SKM-1 treated with dmso at 0.1 percent for 144 hours (cell line): ENCODE measurements at regions not wholly inside any gene's neighbourhood (a gene's known extent, or its start where the extent isn't known, plus 50 kb on each side); places are given as distances from the start of the nearest gene placed in this dataset.
"Not testable (repeated sequence)": the region's sequence is repeated elsewhere in the genome, so short reads cannot be mapped to it uniquely, and the experiment has no call there.

Source experiments
- DNase-seq: peaks from one replicate; lab custom pipeline; 2025; ENCODE audit not compliant: unreplicated experiment; lab: John Stamatoyannopoulos, UW

DNA sequence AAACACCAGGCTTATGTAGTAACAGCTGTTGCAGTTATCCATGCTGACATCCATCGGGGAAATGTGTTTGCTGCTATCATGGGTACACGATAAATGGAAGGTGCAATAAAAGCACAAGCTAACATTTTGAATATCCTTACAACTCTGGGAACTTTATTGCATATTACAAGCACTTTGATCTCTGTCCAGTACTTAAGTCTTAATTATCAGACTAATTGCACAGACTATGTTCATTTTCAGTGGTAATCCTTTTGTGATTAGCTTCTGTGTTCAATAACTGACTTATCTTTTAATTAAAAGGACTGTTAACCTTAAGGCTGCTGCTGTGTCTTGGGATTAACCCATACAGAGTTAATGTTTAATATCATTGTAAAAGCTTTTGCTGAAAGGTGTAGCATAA, 101.4 kb upstream of the ATP5MC3 start:
- DNase-seq = no peak

DNA sequence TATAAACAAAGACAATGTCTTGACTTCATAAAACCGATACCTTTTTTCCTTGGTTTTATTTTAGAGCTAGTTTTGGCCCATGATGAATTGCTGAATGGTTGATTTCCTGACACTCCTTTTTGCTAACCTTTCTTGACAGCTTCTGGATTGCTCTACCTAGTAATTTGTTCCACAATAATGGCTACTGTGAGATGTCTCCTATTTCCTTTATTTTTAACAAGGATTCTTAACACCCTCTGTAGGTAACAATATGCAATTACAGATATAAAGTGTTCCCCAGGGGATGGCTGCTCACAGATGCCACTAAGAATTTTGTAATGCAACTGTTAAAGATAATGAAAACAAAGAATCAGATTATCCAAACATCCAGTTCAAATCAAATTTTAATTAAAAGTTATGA, 100.8 kb upstream of the ATP5MC3 start:
- DNase-seq = peak; percentile 58

DNA sequence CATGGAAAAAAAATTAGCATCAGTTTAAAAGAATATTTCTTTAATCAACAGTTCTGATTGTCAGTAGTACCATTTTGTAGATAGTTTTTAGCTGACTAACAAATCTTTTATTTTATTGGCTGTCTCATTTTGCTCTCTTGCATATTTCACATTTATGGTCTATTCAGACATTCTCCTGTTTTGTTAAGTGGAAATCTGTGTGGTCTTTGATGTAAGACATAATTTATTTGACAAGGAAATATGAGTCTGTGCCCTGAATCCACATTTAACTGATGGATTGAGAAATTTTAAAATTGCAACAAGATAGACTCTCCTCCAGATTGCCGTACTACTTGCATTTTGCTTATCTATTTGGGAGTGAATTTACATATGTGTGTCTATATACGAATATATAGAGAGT, 96.3 kb upstream of the ATP5MC3 start:
- DNase-seq = no peak

DNA sequence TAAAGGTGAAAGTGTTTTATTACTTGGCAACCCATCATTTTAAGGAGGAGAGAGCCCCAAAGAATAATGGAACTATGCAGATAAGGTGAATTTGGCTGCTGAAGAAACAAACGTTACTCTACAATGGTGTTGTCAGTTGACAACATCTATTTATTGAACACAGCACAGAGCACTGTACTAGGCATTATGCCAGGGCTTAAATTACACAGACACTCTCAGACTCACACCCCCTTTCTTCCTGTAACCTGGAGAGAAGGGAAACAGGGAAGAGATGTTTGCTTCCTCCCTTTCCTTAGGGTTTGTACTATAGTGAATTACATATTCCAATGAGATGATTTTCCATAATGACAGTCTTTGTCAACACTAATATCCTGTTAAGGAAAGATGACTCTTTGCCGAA, 94.0 kb upstream of the ATP5MC3 start:
- no peak for DNase-seq

DNA sequence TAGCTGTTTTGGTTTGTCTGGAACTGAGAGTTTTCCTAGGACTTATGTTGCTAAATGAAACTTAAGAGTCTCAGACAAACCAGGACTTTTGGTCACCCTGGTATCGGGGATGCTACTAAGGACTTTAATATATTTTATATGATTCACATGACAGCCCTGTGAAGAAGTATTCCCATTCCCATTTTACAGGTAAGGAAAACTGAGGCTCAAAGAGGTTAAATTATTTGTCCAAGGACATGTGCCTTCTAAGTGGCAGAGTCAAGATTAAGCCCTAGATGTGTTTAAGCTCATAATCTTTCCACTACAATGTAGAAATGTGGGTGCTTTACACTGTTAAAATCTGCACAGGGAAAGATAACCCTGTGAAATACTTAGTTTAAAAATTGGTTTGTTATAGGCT, 77.7 kb upstream of the ATP5MC3 start:
- DNase-seq = no peak

DNA sequence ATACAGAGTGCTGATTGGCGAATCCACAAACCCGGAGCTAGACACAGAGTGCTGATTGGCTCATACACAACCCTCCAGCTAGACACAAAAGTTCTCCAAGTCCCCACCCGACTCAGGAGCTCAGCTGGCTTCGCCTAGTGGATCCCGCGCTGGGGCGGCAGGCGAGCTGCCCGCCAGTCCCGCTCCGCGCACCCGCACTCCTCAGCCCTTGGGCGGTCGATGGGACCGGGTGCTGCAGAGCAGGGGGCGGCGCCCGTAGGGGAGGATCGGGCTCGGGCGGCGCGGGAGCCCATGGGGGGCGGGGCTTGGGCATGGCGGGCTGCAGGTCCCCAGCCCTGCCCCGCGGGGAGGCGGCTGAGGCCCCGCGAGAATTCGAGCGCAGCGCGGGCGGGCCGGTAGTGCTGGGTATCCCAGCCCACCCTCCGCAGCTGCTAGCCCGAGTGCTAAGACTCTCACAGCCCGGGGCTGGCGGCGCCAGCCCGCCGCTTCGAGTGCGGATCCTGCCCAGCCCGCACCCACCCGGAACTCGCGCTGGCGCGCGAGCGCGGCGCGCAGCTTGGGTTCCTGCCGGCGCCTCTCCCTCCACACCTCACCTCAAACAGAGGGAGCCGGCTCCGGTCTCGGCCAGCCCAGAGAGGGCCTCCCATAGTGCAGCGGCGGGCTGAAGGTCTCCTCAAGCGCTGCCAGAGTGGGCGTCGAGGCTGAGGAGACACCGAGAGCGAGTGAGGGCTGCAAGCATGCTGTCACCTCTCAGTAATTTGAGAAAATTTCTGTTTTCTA, 75.5 kb upstream of the ATP5MC3 start:
- DNase-seq = no peak

DNA sequence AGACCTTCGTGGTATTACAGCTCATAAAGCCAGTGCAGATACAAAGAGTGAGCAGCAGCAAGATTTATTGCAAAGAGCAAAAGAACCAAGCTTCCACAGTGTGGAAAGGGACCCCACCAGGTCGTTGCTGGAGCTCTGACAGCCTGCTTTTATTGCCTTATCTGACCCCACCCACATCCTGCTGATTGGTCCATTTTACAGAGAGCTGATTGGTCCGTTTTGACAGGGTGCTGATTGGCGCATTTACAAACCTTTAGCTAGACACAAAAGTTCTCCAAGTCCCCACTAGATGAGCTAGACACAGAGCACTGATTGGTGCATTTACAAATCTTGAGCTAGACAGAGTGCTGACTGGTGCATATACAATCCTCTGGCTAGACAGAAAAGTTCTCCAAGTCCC, 74.9 kb upstream of the ATP5MC3 start:
- not testable (repeated sequence) for DNase-seq

DNA sequence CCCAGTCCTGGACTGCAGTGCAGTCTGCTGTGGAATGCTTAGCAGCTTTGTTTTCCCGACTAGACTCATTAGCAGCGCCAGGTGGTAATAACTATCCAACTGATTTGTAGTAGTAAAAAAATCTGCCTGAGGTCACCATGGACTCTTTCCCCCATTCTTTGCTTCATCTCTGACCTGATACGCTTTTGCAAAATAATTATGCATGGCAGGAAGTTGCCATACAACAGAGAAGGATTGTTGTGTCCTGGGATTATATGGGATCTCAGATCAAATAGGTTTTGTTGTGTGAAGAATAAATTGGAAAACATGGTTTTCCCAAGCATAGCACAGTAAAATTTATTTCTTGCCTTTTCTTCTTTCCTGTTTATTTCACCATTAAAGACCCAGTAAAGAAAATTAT, 72.4 kb upstream of the ATP5MC3 start:
- DNase-seq = no peak

DNA sequence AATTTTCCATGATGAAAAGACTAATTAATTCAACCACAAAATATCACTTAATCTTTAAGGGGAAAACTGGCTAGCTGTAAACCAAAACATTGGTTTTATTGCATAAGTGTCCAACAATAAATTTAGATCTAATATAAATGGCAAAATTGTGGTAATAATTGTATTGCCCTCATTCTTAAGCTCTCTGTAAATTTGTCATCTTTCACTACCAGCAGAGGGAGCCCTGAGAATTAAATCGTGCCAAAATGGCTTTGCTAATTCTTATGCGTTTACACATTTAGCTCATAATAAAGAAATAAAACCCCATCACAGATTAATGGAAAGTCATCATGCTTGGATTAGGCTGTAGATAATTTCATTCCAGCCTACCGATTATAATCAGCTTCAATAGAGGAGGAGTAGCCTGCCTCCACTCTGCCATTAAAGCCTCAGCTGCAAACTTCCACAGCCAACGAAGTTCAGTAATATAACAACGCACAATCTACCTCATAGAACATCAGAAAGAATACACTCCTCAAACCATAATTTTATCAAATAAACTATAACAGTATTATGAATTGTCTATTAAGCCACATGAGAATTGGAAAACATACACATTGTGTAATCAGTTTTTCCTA, 70.0 kb upstream of the ATP5MC3 start:
- peak; percentile 22 for DNase-seq

DNA sequence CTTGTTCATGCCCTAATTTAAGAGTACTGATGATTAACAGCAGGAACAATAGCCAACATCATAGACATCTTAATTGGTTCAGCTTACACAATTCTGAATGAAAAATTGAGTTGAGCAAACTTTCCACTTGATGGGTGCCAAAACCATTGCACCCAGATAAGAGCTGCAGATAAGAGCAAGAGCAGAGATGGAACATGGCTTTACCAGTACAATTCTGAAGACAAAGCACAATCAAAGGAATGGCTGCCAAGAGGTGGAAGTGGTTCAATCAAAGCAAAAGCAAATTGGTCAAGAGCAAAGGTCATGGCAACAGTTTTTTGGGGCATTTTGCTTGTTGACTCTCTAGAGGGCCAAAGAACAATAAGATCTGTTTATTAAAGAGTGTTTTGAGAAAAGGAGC, 65.6 kb upstream of the ATP5MC3 start:
- DNase-seq = no peak

DNA sequence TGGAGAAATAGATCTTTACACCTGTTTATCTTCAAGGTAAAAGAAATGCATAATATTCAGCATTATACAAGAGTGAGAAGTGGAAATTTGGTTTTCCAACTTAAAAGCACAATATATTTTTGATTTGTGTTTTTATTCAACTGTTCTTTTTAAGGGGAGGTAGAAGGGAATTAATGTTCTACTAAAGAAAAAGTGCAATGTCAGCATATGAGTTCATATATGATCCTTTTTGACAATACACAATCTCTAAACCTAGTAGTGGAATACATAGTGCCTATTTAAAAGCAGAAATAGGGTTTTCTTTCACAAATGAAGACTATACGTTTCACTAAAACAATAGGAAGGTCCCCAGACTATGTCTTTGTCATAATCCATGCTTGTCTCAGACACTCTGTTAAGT, 63.2 kb upstream of the ATP5MC3 start:
- no peak for DNase-seq

DNA sequence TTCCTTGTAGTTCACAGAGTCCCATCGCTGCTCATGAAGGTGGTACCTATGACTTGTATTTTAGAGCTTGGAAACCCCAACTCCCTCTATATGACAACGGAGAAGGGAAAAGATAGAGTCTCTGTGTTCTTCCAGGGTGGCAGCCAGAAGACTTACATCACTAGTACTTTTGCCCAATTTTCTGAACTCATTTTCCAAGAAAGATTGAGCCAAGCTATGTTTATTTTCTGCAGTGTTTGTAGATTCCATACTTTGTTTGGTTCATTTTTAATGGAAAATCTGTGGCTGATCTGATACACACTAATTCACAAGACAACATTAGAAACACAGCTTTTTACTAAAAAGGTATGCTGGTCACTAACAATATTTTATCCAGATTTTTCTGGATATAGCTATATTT, 60.2 kb upstream of the ATP5MC3 start:
- DNase-seq = no peak

DNA sequence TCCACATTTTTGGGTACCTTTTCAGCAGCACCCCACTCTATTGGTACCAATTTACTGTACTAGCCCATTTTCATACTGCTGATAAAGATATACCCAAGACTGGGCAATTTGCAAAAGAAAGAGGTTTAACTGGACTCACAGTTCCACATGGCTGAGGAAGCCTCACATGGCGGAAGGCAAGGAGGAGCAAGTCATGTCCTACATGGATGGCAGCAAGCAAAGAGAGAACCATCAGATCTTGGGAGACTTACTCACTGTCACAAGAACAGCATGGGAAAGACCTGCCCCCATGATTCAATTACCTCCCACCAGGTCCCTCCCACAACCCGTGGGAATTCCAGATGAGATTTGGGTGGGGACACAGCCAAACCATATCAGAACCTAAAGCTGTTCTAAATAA, 58.5 kb upstream of the ATP5MC3 start:
- not testable (repeated sequence) for DNase-seq

DNA sequence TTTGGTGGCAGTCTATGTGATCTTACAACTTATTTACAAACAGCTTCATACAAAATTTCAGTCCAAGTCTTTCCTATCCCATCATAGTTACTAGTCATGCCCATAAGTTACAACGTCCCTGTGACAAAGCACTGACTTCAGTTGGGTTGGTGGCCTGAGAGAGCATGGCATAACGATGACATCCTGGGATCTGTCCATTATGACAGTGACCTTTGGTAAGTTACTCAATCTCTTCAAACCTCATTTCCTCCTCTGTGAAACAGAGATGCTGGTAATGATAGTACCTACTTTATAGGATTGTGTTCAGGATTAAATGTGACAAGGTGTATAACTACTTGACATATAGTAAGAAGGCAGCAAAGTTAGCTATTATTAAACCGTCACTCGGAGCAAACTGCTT, 55.4 kb upstream of the ATP5MC3 start:
- DNase-seq = no peak

DNA sequence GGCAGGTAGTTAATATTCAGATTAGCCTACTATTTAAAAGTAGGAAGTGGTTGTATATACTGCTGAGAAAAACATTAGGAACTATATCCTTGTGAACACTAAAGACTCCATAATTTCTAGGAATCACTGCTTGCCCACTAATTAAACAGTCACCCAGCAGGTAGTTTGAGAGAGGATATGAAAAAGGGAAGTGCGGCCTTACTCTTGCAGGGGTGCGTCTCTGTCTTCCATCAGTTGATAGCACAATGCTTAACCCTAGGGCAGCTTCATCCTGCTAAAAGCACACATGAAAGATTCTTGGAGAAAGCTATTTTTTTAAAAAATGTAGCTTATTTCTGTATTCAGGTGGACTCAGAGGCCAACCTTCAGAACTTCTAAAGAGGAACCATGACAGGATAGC, 53.1 kb upstream of the ATP5MC3 start:
- peak; percentile 39 for DNase-seq

DNA sequence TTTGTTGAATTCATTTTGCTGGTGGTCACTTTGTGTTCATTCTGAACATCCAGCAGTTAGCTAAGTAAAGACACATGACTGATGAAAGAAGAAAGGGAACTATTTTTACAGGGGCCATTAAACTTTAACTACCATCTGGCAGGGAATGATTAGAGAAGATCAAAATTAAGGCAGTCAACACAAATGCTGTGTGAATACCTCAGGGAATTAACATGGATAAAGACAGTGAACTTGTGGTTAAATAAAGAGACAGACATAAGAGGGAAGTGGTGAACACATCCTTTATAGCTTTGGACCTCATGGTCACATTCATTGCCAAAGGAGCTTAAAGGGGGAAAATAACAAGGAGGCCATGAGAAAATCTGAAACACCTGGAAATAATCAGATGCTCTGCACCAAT, 52.6 kb upstream of the ATP5MC3 start:
- DNase-seq = no peak

DNA sequence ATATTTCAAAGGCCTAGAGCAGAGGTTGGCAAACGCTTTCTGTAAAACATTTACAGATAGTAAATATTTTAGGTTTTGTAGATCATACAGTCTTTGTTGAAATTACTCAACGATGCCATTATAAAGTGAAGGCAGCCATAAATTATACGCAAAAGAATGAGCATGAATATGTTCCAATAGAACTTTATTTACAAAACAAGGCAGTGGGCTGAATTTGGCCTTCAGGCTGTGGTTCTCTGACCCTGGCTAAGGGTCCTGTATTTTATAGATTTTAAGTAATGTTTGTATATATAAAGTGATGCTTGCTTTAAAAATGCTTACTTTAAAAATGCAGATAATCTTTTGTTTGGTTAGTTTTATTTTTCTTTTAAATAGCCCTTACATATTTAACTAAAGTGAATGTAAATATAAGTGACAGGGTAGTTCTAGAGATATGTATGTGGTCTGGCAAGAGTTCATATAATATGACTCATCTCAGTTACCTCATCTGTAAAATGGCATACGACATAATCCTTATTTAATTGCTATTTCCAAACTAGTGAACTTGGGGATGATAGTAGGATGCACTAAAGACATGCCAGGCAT, 51.7 kb upstream of the ATP5MC3 start:
- no peak for DNase-seq
